Activated naive CD4-positive, alpha-beta T cell treated with anti-CD3 and anti-CD28 coated beads for 36 hours (primary cell): ENCODE measurements at regions not wholly inside any gene's neighbourhood (a gene's known extent, or its start where the extent isn't known, plus 50 kb on each side); places are given as distances from the start of the nearest gene placed in this dataset.

ENCODE experiments used
- CTCF ChIA-PET: fragments of 350-600 bp; sonication (Branson Sonifier 250); formaldehyde crosslinking; loops from one replicate; lab custom pipeline; 2021; ENCODE audit warnings: antibody characterized with exemption; lab: Charles Lee
- DNase-seq: peaks from one replicate; pipeline ENCODE4 v3.0.0-alpha.2; 2020
- H3K27ac Mint-ChIP-seq: one replicate; pipeline ENCODE4 v1.8.0; 2021; ENCODE audit warnings: mild to moderate bottlenecking, mixed read lengths
- H3K27me3 Mint-ChIP-seq: one replicate; pipeline ENCODE4 v1.8.0; 2021; ENCODE audit warnings: low read depth, mixed read lengths
- H3K36me3 Mint-ChIP-seq: one replicate; pipeline ENCODE4 v1.8.0; 2021; ENCODE audit warnings: low read depth, mixed read lengths
- H3K4me1 Mint-ChIP-seq: one replicate; pipeline ENCODE4 v1.8.0; 2021; ENCODE audit warnings: low read depth, mixed read lengths
- H3K4me3 Mint-ChIP-seq: one replicate; pipeline ENCODE4 v1.8.0; 2021; ENCODE audit warnings: mild to moderate bottlenecking, moderate library complexity, mixed read lengths
- H3K9me3 Mint-ChIP-seq: one replicate; pipeline ENCODE4 v1.8.0; 2021; ENCODE audit warnings: mixed read lengths
- intact Hi-C: fragments of 100-400 bp; cut with micrococcal nuclease; formaldehyde crosslinking; loops from one replicate; pipeline ENCODE4 v1.15.1; 2023

DNA sequence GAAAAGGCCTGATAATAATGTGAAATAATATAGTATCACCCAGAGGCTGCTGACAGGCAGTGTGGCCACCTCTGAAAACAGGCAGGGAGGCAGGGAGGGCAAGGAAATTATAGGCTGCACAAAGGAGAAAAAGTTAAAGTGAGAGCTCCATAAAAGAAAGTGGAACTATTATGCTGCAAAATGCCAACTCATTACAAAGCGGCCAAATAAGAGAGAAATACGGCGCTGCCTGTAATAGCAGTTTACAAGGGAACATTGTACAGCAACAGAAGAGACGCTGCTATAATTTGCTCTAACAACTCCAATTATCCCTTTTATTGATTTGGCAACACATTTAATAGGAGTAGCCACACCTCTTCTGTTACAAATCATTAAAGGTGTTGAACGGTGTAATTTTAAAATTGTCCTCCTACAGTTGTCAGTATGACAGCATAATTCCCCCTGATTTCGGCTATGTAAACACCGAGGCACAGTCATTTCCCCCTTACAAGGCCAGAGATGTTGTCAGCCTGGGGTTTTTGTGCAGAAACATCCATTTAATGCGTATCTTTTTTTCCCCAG lies 120.3 kb downstream of the MRM1 start:
- peak overlapping the region; percentile 79 for H3K4me3 Mint-ChIP-seq
- CTCF ChIA-PET, result no interaction called here
- H3K27ac Mint-ChIP-seq, result peak overlapping the region; percentile 97
- no peaks in the 10 kb centered on the region for H3K9me3 Mint-ChIP-seq
- intact Hi-C loops, result loop anchor here (1.0 to 5.0 kb wide), 6 partner anchors 47 to 709 kb away; partner anchors contain the start of gene AATF
- peaks cover 37% of the 10 kb centered on the region for H3K4me1 Mint-ChIP-seq
- H3K27me3 Mint-ChIP-seq, result no peaks in the 10 kb centered on the region
- peaks cover 2% of the 10 kb centered on the region for H3K36me3 Mint-ChIP-seq
- DNase-seq, result no peak

DNA sequence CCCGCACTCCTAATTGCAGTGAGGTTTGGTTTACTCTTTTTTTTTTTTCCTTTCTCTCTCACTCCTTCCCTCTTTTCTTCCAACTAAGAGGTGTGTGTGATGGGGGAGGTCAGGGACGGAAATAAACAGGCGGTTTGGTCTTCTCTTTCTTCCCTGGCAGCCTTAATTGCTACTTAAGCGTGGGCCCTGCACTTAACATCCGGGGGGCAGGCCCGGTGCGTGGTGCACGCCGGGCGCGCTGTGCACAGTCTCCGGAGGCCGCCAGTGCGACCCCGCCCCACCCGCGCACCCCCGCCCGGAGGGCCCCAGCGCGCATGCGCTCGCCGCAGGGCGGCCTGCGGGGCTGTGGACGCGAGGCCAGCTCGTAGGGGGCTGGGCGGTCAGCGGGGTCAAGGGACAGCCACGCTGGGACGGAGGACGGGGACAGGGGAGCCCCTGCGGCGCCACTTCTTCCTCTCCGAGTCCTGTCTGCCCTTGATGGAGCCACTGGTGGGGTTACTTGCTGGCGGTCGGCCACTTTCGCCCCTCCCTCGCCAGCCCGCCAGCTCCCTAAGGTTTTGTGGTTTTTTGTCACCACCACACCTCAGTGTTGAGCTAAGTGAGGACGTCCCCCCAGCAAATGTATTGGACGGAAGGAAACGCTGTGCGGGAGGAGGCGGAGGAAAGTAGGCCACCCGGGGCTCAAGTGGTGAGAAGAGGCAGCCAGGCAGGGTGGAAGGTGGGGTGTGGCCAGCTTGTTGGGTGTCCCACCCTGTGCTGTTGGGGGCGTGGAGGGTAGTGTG lies 120.9 kb downstream of the MRM1 start:
- intact Hi-C loops, result loop anchor here (1.0 to 5.0 kb wide), 4 partner anchors 130 to 637 kb away; partner anchors contain the start of gene AATF
- Mint-ChIP-seq H3K9me3 (no peaks in the 10 kb centered on the region), H3K27ac (peak overlapping the region; percentile 97), H3K4me3 (peak overlapping the region; percentile 85), H3K27me3 (no peaks in the 10 kb centered on the region), H3K4me1 (peaks cover 44% of the 10 kb centered on the region), H3K36me3 (peaks cover 3% of the 10 kb centered on the region)
- DNase-seq, result peak; percentile 87
- CTCF ChIA-PET, result interaction anchor here (0.6 to 1.6 kb wide), 5 partner anchors 15 to 94 kb away, joined by 3 to 7 read pairs (median 3); no protein-coding TSS in a partner anchor

DNA sequence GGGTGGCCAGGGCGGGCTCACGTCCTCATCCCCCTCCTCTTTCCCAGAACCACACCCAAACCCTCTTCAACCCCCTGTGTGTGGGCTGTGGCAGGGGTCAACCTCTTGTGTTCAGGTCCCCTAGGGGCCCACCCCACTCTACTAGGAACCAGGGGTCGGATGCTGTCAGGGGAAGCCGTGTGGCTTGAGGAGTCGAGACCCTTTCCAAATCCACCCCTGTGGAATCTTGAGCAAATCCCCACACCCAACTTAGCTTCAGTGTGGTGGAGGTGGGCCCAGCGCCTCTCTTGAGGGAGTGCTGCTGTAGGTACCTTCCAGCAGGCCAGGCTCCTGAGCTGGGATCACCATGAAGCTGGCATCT lies 121.5 kb downstream of the MRM1 start:
- H3K27ac Mint-ChIP-seq, result peak overlapping the region; percentile 91
- intact Hi-C loops, result loop anchor here (1.0 to 5.0 kb wide), 4 partner anchors 129 to 636 kb away; partner anchors contain the start of gene AATF

DNA sequence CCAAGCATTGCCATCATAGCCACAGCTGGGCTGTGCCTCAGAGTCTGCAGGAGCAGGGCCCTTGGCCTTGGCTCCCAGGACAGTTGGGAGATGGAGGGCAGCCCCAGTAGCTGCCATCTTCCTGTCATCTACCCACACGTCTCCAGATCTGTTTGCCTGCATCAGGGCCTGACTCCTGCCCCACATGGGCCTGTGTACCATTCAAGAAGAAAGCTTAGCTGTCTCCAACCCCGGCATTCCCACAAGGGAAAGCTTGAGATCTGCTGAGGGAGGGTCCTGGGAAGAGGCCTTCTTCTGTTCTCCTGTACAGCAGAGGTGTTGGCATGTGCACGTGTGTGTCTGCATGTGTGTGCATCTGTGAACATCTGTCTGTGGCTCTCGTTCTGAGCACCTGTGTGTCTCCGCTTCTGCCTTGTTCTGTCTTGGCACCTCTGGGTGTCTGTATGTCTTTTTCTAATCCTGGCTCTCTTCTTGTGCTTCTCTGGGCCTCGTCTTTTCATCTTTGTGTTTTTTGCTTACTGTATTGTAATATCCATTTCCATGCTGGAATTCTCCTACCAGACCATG lies 122.2 kb downstream of the MRM1 start:
- peak overlapping the region; percentile 91 for H3K27ac Mint-ChIP-seq
- H3K4me1 Mint-ChIP-seq, result peaks cover 56% of the 10 kb centered on the region

More for the DNA sequence above, 121.5 kb downstream of the MRM1 start:
- no peak for DNase-seq
- Mint-ChIP-seq H3K4me1 (peaks cover 50% of the 10 kb centered on the region), H3K27me3 (no peaks in the 10 kb centered on the region), H3K36me3 (peaks cover 3% of the 10 kb centered on the region), H3K4me3 (peak overlapping the region; percentile 85), H3K9me3 (no peaks in the 10 kb centered on the region)
- CTCF ChIA-PET, result interaction anchor here (0.6 to 1.6 kb wide), 5 partner anchors 16 to 95 kb away, joined by 3 to 7 read pairs (median 3); no protein-coding TSS in a partner anchor

DNA sequence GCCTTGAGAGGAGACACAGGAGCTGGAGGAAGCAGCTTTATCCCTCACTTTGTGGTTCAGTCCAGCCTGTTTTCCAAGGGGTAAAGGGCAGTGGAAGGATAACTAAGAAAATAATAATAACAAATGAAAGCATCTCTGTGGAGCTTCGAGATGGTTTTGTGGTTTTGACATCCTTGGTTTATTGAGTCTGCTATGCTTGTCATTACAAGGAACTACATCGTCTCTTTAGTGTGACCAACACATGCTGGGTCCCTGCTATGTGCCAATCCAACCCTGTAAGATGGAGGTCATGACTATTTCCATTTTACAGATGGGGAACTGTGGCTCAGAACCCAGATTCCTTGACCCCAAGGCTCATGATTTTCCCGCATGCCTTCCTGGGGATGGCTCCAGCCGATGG lies 124.8 kb downstream of the MRM1 start:
- DNase-seq, result no peak
- intact Hi-C loops, result no loop called here
- Mint-ChIP-seq H3K4me3 (no peak overlapping the region), H3K4me1 (peaks cover 58% of the 10 kb centered on the region), H3K9me3 (no peaks in the 10 kb centered on the region), H3K27me3 (no peaks in the 10 kb centered on the region), H3K36me3 (peaks cover 3% of the 10 kb centered on the region), H3K27ac (no peak overlapping the region)
- CTCF ChIA-PET, result interaction anchor here (0.6 kb wide), 1 partner anchor 321 kb away, joined by 4 read pairs; no protein-coding TSS in a partner anchor

More for the DNA sequence above, 122.2 kb downstream of the MRM1 start:
- H3K36me3 Mint-ChIP-seq, result peaks cover 3% of the 10 kb centered on the region
- no peaks in the 10 kb centered on the region for H3K27me3 Mint-ChIP-seq
- CTCF ChIA-PET, result interaction anchor here (0.6 to 1.6 kb wide), 4 partner anchors 17 to 95 kb away, joined by 3 to 7 read pairs (median 4); no protein-coding TSS in a partner anchor
- peak overlapping the region; percentile 85 for H3K4me3 Mint-ChIP-seq
- intact Hi-C loops, result loop anchor here (5.0 kb wide), 2 partner anchors 129 to 176 kb away; no protein-coding TSS in a partner anchor
- H3K9me3 Mint-ChIP-seq, result no peaks in the 10 kb centered on the region
- peak; percentile 20 for DNase-seq

DNA sequence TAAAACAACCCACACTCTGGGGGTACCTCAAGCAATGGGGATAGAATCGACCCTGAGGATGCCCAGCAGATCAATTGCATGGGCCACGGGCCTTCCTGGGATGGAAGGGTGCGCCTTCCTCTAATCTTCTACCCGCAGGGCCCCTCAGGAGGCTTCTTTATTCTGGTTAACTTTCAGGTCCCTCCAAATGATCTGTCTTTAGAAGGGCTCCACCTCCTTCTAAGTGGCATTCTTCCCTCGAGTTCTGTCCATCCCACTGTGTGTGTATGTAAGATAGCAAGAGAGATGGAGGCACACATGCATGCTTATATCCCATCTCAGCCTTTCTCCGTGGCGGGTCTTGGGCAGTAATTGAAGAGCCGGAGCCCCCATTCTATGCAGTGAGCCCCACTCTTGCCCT lies 125.7 kb downstream of the MRM1 start:
- Mint-ChIP-seq H3K9me3 (no peaks in the 10 kb centered on the region), H3K36me3 (peaks cover 3% of the 10 kb centered on the region), H3K4me3 (no peak overlapping the region), H3K4me1 (peaks cover 49% of the 10 kb centered on the region), H3K27me3 (no peaks in the 10 kb centered on the region), H3K27ac (no peak overlapping the region)
- DNase-seq, result no peak
- CTCF ChIA-PET, result no interaction called here
- intact Hi-C loops, result no loop called here

DNA sequence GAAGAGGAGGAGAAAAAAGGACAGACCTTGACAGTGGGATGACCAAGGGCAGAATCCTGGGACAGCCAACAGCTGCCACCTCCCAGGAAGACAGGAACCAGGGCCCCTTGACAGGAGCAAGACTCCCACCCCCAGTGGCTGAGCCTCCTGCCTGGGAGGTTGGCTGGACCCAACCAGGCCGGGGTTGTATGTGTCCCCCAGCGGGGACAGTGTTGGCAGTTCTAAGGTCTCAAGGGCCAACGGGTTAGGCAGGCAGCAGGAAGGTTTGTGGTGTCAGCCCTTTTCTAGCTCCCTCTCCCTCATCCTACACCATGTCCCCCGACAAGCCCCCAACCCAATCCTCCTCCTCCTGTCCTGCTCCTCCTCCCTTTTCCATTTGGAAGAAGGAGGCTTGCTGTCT lies 126.2 kb downstream of the MRM1 start:
- H3K36me3 Mint-ChIP-seq, result peaks cover 3% of the 10 kb centered on the region
- H3K27ac Mint-ChIP-seq, result no peak overlapping the region
- intact Hi-C loops, result no loop called here

DNA sequence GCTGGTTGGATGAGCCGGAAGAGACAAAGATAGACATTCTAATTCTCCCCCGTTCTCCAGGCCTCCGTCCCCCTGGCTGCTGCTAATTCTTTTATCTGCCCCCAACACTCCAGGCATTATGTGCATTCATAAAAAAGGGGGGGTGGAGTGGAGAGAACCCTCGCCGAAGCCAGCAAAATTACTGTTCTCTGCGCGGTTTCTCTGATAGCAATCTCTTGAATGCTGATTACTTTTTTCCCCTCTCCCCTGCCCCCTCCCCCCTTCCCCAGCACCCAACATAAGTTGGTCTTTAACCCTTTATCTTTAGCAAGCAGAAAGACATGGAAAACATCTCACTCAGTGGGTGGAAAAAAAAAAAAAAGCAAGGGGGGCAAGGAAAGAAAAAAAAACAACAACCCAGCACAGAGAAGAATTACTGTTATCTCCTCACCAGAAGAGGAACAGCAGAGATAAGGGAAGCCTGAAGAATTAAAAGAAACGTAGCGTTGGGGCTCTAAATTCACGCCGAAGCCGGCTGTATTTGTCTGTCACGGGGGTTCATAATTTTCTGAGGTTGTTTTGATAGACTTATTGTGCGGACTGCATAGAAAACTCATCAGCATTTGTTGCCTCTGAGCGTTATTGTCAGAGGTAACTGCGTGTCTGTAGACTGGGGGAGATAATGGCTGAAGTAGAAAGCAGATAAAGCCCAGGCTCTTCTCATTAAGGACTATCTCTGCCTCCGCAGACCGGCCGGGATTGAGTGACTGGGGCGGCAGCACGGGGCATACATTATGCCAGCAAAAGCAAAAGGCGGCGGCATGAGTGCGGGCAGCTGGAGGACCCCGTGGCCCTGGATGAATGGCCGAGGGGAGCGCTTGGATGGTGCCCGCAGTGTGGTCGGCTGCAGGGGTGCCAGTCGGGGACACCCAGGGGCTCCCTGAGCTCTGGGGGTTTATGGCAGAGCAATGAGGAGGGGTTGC lies 126.9 kb downstream of the MRM1 start:
- Mint-ChIP-seq H3K27ac (no peak overlapping the region), H3K4me1 (peaks cover 49% of the 10 kb centered on the region), H3K9me3 (no peaks in the 10 kb centered on the region), H3K36me3 (peaks cover 3% of the 10 kb centered on the region), H3K4me3 (peak overlapping the region; percentile 52), H3K27me3 (no peaks in the 10 kb centered on the region)
- peak; percentile 47 for DNase-seq
- intact Hi-C loops, result no loop called here
- CTCF ChIA-PET, result no interaction called here

More for the DNA sequence above, 126.2 kb downstream of the MRM1 start:
- peak overlapping the region; percentile 7 for H3K4me3 Mint-ChIP-seq
- H3K4me1 Mint-ChIP-seq, result peaks cover 49% of the 10 kb centered on the region
- no peaks in the 10 kb centered on the region for H3K9me3 Mint-ChIP-seq
- no peak for DNase-seq
- CTCF ChIA-PET, result no interaction called here
- H3K27me3 Mint-ChIP-seq, result no peaks in the 10 kb centered on the region

DNA sequence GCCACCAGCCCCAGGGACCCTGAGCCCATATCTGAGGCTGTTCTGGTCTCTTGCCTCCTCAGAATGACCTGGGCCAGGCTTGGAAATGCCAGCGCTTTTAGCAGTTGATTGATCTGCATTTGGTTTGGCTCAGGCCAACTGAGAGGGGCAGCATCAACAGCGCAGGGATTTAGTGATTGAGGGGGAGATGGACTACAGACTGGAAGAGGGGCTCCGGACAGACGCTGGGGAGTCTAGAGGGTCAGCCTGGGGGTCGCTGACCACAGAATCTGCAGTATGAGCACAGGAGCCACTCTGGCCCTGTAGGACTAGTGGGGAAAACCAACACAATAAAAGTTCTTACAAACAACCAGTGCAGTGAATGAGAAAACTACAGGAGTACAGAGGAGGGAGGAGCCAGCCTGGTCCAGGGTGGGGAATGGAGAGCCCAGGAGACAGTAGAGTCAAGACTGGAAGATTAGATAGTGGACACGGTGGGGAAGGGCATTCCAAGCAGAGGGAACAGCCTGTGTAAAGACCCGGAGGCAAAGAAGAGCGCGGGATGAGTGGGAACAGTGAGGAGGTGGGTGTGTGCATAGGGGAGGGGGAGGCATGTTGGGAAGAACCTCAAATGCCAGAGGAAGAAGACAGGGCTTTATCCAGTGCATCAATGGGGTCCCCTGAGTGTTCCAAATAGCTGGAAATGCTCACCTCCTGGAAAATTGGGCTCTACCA lies 128.9 kb downstream of the MRM1 start:
- peaks cover 36% of the 10 kb centered on the region for H3K4me1 Mint-ChIP-seq
- peaks cover 3% of the 10 kb centered on the region for H3K27me3 Mint-ChIP-seq
- H3K36me3 Mint-ChIP-seq, result peaks cover 3% of the 10 kb centered on the region
- DNase-seq, result no peak
- no peaks in the 10 kb centered on the region for H3K9me3 Mint-ChIP-seq
- intact Hi-C loops, result no loop called here
- no peak overlapping the region for H3K4me3 Mint-ChIP-seq
- H3K27ac Mint-ChIP-seq, result no peak overlapping the region
- CTCF ChIA-PET, result no interaction called here

DNA sequence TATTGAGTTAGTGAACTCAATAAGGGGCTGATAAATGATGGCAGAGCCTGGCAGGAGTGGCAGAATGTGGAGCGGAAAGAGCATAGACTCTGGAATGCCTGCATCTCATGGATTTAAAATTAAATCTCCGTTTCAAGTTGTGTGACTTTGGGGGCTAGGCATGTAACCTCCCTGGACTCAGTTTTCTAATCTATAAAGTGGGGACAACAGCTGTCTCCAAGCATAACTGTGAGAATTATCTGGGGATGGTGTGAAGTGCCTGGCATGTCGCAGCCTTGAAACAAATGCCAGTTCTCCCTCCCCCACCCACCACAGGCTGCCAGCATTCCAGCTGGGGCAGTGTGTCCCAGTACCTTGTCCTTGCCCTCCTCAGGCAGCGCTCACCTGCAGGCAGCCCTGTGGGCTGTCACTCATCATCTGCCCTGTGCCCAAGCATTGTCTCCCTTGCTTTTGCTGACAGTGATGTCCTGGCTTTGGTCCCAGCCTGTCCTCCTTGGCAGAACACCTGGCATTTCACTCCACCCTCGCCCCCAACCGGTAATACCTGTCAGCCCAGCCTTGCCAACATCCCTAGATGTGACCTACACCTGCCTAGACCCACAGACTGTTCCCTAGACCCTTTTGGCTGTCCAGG lies 129.6 kb downstream of the MRM1 start:
- Mint-ChIP-seq H3K4me3 (no peak overlapping the region), H3K4me1 (peaks cover 30% of the 10 kb centered on the region), H3K9me3 (no peaks in the 10 kb centered on the region), H3K27ac (no peak overlapping the region), H3K27me3 (peaks cover 5% of the 10 kb centered on the region), H3K36me3 (peaks cover 3% of the 10 kb centered on the region)
- DNase-seq, result no peak
- intact Hi-C loops, result no loop called here
- CTCF ChIA-PET, result no interaction called here

DNA sequence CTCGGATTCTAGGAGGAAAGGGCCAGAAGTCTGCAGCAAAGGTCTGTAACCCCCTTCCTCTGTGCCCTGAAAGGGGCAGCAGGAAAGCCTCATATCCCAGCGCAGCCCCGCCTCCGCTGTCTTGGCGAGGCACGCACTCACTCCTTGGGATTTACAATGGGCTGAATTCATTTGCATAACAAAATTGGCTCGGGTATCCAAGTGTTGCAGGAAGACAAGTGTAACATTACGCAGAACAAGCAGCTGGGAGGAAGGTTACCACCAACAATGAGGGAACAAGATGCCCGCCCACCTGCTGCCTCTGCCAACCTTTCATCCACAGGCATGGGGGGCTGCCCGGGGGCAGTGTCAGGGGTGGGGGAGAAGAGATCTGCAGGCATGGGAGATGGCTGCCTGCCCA lies 130.4 kb downstream of the MRM1 start:
- Mint-ChIP-seq H3K27me3 (peaks cover 5% of the 10 kb centered on the region), H3K4me1 (peaks cover 22% of the 10 kb centered on the region), H3K27ac (no peak overlapping the region), H3K36me3 (no peaks in the 10 kb centered on the region), H3K4me3 (no peak overlapping the region), H3K9me3 (no peaks in the 10 kb centered on the region)
- intact Hi-C loops, result no loop called here
- CTCF ChIA-PET, result no interaction called here
- DNase-seq, result no peak
